BE2C (cell line): ENCODE measurements at regions not wholly inside any gene's neighbourhood (a gene's known extent, or its start where the extent isn't known, plus 50 kb on each side); places are given as distances from the start of the nearest gene placed in this dataset.

Source experiments
- DNase-seq: peaks from one replicate; pipeline ENCODE4 v3.0.0-alpha.2; 2020
- H3K27me3 ChIP-seq: fragments of 250-450 bp; sonication (Bioruptor Pico); 2 replicates; pipeline ENCODE4 v1.5.1; 2020; ENCODE audit warnings: mild to moderate bottlenecking
- H3K36me3 ChIP-seq: fragments of 250-450 bp; sonication (Bioruptor Pico); 2 replicates; pipeline ENCODE4 v1.5.1; 2020; ENCODE audit warnings: mild to moderate bottlenecking
- H3K4me1 ChIP-seq: fragments of 250-450 bp; sonication (Bioruptor Pico); 2 replicates; pipeline ENCODE4 v1.5.1; 2020
- H3K4me3 ChIP-seq: 2 replicates; pipeline ENCODE4 v1.5.1; 2011; ENCODE audit warnings: low read depth, low read length
- H3K9me3 ChIP-seq: fragments of 250-450 bp; sonication (Bioruptor Pico); 2 replicates; pipeline ENCODE4 v1.5.1; 2020
- TF ChIP-seq, protein P1 (sequence below): IDR thresholded peaks from 2 replicates; pipeline ENCODE4 v1.5.1; 2012; ENCODE audit warnings: mild to moderate bottlenecking, low read depth, low read length

DNA sequence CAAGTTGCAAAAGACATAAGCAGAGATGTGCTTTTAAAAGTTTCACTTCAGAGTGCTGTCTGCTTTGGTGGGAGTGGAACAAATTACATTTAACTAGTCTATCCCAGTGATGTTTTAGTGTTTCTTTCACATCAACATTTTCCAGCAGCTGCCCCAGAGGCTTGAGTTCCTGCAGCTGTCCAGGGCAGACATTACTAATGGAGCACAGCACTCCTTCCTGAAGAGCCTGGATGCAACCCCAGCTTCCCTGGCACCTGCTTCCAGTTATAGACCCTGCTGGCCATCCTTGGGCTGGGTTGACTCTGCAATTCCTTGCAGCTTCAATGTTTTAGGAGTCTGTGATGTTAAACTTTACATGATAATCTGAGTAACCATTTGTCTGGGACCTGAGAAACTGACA, 61.4 kb upstream of the PIRT start:
- DNase-seq = no peak
- TF ChIP-seq, protein P1, sequence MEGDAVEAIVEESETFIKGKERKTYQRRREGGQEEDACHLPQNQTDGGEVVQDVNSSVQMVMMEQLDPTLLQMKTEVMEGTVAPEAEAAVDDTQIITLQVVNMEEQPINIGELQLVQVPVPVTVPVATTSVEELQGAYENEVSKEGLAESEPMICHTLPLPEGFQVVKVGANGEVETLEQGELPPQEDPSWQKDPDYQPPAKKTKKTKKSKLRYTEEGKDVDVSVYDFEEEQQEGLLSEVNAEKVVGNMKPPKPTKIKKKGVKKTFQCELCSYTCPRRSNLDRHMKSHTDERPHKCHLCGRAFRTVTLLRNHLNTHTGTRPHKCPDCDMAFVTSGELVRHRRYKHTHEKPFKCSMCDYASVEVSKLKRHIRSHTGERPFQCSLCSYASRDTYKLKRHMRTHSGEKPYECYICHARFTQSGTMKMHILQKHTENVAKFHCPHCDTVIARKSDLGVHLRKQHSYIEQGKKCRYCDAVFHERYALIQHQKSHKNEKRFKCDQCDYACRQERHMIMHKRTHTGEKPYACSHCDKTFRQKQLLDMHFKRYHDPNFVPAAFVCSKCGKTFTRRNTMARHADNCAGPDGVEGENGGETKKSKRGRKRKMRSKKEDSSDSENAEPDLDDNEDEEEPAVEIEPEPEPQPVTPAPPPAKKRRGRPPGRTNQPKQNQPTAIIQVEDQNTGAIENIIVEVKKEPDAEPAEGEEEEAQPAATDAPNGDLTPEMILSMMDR = no peak
- Histone ChIP-seq H3K4me3 (no peak overlapping the region), H3K36me3 (no peaks in the 10 kb centered on the region), H3K9me3 (no peaks in the 10 kb centered on the region), H3K27me3 (no peaks in the 10 kb centered on the region), H3K4me1 (no peaks in the 10 kb centered on the region)

GRCh38 chr17:10894220-10894619, 56.3 kb upstream of the PIRT start:
- no peaks in the 10 kb centered on the region for H3K4me1 ChIP-seq

GRCh38 chr17:10888858-10889257, 51.0 kb upstream of the PIRT start:
- Histone ChIP-seq H3K9me3 (no peaks in the 10 kb centered on the region), H3K36me3 (no peaks in the 10 kb centered on the region), H3K27me3 (no peaks in the 10 kb centered on the region), H3K4me1 (no peaks in the 10 kb centered on the region), H3K4me3 (no peak overlapping the region)
- TF ChIP-seq, protein P1 = no peak
- DNase-seq = no peak

More at GRCh38 chr17:10894220-10894619, 56.3 kb upstream of the PIRT start:
- TF ChIP-seq, protein P1 = no peak
- Histone ChIP-seq H3K9me3 (no peaks in the 10 kb centered on the region), H3K36me3 (no peaks in the 10 kb centered on the region), H3K4me3 (no peak overlapping the region), H3K27me3 (no peaks in the 10 kb centered on the region)
- DNase-seq = no peak
